ENCODE measurements at regions not wholly inside any gene's neighbourhood (a gene's known extent, or its start where the extent isn't known, plus 50 kb on each side); places are given as distances from the start of the nearest gene placed in this dataset.

DNA sequence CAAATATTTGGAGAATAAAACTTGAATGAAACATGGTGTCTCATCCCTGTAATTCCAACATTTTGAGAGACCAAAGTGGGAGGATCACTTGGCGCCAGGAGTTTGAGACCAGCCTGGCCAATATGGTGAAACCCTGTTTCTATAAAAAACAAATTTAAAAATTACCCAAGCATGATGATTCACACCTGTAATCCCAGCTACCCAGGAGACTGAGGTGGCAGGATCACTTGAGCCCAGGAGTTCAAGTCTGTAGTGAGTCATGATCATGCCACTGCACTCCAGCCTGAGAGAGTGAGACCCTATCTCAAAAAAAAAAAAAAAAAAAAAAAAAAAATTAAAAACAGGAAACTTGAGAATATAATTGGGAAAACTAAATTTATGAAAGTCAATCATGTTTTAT, 481.1 kb downstream of the SEMA3D start:
- TF ChIP-seq SIN3A (IDR thresholded peaks at IDR 0.05; ENCODE audit: borderline replicate concordance, insufficient read depth, low read length) (no peak), FOXP2 (optimal IDR thresholded peaks at IDR 0.05; ENCODE audit: borderline replicate concordance, extremely low read depth, extremely low read length, insufficient read depth) (no peak), TAF1 (IDR thresholded peaks at IDR 0.05; ENCODE audit: borderline replicate concordance, insufficient read depth, low read length) (no peak)
- TF ChIP-seq, protein P1, sequence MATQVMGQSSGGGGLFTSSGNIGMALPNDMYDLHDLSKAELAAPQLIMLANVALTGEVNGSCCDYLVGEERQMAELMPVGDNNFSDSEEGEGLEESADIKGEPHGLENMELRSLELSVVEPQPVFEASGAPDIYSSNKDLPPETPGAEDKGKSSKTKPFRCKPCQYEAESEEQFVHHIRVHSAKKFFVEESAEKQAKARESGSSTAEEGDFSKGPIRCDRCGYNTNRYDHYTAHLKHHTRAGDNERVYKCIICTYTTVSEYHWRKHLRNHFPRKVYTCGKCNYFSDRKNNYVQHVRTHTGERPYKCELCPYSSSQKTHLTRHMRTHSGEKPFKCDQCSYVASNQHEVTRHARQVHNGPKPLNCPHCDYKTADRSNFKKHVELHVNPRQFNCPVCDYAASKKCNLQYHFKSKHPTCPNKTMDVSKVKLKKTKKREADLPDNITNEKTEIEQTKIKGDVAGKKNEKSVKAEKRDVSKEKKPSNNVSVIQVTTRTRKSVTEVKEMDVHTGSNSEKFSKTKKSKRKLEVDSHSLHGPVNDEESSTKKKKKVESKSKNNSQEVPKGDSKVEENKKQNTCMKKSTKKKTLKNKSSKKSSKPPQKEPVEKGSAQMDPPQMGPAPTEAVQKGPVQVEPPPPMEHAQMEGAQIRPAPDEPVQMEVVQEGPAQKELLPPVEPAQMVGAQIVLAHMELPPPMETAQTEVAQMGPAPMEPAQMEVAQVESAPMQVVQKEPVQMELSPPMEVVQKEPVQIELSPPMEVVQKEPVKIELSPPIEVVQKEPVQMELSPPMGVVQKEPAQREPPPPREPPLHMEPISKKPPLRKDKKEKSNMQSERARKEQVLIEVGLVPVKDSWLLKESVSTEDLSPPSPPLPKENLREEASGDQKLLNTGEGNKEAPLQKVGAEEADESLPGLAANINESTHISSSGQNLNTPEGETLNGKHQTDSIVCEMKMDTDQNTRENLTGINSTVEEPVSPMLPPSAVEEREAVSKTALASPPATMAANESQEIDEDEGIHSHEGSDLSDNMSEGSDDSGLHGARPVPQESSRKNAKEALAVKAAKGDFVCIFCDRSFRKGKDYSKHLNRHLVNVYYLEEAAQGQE (IDR thresholded peaks at IDR 0.05; ENCODE audit: insufficient read depth in 1 of 2, low read depth in 2 of 2, low read length in 2 of 2) = no peak

GRCh38 chr7:84705079-84705478, 481.8 kb downstream of the SEMA3D start:
- TF ChIP-seq SIN3A (IDR thresholded peaks at IDR 0.05; ENCODE audit: borderline replicate concordance, insufficient read depth, low read length) = no peak
- TF ChIP-seq TAF1 (IDR thresholded peaks at IDR 0.05; ENCODE audit: borderline replicate concordance, insufficient read depth, low read length) = no peak
- no peak for TF ChIP-seq FOXP2 (optimal IDR thresholded peaks at IDR 0.05; ENCODE audit: borderline replicate concordance, extremely low read depth, extremely low read length, insufficient read depth)
- TF ChIP-seq POLR2AphosphoS5 (IDR thresholded peaks at IDR 0.05; ENCODE audit: low read depth, low read length) = no peak
- TF ChIP-seq, protein P1 (IDR thresholded peaks at IDR 0.05; ENCODE audit: insufficient read depth in 1 of 2, low read depth in 2 of 2, low read length in 2 of 2) = no peak

DNA sequence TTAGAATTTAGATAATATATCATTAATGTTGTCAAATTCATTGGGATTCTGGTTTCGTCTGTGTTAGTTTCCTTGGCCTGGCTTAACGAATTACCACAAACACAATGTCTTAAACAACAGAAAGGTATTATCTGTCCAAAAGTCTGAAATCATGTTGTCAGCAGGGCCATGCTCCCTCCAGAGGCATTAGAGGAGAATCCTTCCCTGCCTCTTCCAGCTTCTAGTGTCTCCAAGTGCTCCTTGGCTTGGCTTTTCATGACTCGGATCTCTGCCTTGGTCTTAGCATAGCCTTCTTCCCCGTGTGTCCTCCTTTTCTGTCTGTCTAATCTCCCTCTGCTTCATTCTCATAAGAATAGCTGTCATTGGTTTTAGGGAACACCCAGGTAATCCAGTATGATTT, 482.5 kb downstream of the SEMA3D start:
- no peak for TF ChIP-seq FOXP2 (optimal IDR thresholded peaks at IDR 0.05; ENCODE audit: borderline replicate concordance, extremely low read depth, extremely low read length, insufficient read depth)
- TF ChIP-seq POLR2AphosphoS5 (IDR thresholded peaks at IDR 0.05; ENCODE audit: low read depth, low read length) = no peak
- no peak for TF ChIP-seq SIN3A (IDR thresholded peaks at IDR 0.05; ENCODE audit: borderline replicate concordance, insufficient read depth, low read length)
- TF ChIP-seq, protein P1 (IDR thresholded peaks at IDR 0.05; ENCODE audit: insufficient read depth in 1 of 2, low read depth in 2 of 2, low read length in 2 of 2) = no peak

DNA sequence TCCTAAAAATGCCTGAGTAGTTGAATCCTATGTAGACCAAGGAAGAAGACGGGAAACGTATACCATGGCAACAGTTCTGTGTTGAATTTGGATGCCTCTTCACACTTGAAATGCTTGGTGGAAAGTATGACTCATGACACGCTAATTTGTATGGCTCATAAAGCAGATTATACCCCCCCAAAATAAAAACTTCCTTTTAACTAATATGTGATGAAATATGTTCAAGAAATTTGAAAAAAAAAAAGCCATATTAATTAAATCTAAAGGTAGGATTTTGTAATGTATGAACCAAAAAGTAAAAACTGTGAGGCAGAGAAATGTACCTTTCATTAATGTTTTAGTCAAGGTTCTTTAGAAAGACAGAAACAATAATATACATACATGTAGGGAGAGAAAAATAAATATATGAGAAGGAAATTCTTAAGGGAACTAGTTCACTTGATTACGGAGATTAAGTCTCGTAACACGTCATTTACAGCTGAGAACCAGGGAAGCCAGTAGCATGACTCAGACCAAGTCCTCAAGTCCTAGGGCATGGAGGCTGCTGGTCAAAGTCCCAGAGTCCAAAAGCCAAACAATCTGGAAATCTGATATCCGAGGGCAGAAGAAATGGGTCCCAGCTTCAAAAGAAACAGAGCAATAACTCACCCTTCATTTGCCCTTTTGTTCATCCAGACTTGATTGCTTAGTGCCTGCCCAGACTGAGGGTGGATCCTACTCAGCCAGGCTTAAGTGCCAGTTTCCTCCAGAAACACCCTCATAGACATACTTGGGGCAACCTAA, 485.1 kb downstream of the SEMA3D start:
- no peak for TF ChIP-seq POLR2AphosphoS5 (IDR thresholded peaks at IDR 0.05; ENCODE audit: low read depth, low read length)
- TF ChIP-seq, protein P1 (IDR thresholded peaks at IDR 0.05; ENCODE audit: insufficient read depth in 1 of 2, low read depth in 2 of 2, low read length in 2 of 2) = no peak
- no peak for TF ChIP-seq FOXP2 (optimal IDR thresholded peaks at IDR 0.05; ENCODE audit: borderline replicate concordance, extremely low read depth, extremely low read length, insufficient read depth)

Measured in PFSK-1 (cell line).